Ishikawa (cell line): ENCODE measurements at regions not wholly inside any gene's neighbourhood (a gene's known extent, or its start where the extent isn't known, plus 50 kb on each side); places are given as distances from the start of the nearest gene placed in this dataset.

Source experiments
- CEBPB ChIP-seq: IDR thresholded peaks from 2 replicates; pipeline ENCODE4 v1.6.1; 2012
- CREB1 ChIP-seq: IDR thresholded peaks from 2 replicates; pipeline ENCODE4 v1.6.1; 2012; ENCODE audit warnings: low read depth
- EGR1 ChIP-seq: IDR thresholded peaks from 2 replicates; pipeline ENCODE4 v1.6.1; 2012
- EP300 ChIP-seq: IDR thresholded peaks from 2 replicates; pipeline ENCODE4 v1.6.1; 2012; ENCODE audit warnings: borderline replicate concordance
- FOXM1 ChIP-seq: IDR thresholded peaks from 2 replicates; pipeline ENCODE4 v1.6.1; 2012; ENCODE audit warnings: low read depth, borderline replicate concordance
- NFIC ChIP-seq: IDR thresholded peaks from 2 replicates; pipeline ENCODE4 v1.6.1; 2012
- RAD21 ChIP-seq: IDR thresholded peaks from 2 replicates; pipeline ENCODE4 v1.6.1; 2012; ENCODE audit warnings: low read depth
- TAF1 ChIP-seq: IDR thresholded peaks from 2 replicates; pipeline ENCODE4 v1.6.1; 2012; ENCODE audit warnings: low read depth, mild to moderate bottlenecking
- TCF12 ChIP-seq: IDR thresholded peaks from 2 replicates; pipeline ENCODE4 v1.6.1; 2012; ENCODE audit warnings: low read depth
- TEAD4 ChIP-seq: IDR thresholded peaks from 2 replicates; pipeline ENCODE4 v1.6.1; 2012
- YY1 ChIP-seq: IDR thresholded peaks from 2 replicates; pipeline ENCODE4 v1.6.1; 2012; ENCODE audit warnings: low read depth
- ZBTB7A ChIP-seq: IDR thresholded peaks from 2 replicates; pipeline ENCODE4 v1.6.1; 2012; ENCODE audit warnings: low read depth
- TF ChIP-seq, protein P1 (sequence below): IDR thresholded peaks from 2 replicates; pipeline ENCODE4 v1.6.1; 2012; ENCODE audit warnings: low read depth, mild to moderate bottlenecking
- TF ChIP-seq, protein P2 (sequence below): IDR thresholded peaks from 2 replicates; pipeline ENCODE4 v1.6.1; 2012
- TF ChIP-seq, protein P3 (sequence below): IDR thresholded peaks from 2 replicates; pipeline ENCODE4 v1.6.1; 2012

DNA sequence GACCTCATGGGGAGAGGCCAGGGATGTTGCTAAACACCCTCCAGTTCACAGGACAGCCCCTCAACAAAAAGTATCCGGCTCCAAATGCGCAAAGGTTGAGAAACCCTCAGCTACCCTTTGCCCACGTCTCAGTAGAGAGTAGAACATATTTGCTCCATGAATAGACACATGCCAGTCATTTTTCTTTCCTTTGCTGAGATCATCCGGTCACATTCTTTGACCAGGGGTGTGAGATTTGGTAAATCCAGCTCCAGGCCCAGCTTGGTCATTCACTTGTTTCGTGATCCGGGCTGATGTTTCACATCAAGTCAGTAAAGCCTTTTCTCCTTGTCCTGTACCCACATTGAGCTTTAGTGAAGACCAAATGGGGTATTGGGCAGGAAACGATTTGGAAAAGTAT, 83.6 kb upstream of the LHX5 start:
- no peak for TF ChIP-seq CREB1

DNA sequence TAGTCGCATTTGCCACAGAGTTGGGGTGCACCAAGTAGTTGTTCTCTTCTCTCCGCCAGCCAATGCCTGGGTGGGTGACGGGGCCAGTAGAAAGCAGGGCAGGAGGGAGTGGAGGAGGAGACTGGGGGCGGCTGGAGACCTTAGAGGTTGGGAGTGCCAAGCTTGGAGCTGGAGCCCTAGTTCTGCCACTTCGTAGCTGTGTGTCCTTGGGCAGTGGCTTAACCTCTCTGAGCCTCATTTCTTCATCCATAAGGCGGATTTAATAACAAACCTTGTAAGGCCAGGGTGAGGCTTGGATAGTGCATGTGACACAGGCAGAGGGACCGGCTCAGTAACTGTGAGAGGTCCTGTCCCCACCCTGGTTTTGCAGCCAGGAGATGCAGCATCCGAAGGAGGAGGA, 81.1 kb upstream of the LHX5 start:
- TF ChIP-seq ZBTB7A, result no peak
- TF ChIP-seq, protein P1, sequence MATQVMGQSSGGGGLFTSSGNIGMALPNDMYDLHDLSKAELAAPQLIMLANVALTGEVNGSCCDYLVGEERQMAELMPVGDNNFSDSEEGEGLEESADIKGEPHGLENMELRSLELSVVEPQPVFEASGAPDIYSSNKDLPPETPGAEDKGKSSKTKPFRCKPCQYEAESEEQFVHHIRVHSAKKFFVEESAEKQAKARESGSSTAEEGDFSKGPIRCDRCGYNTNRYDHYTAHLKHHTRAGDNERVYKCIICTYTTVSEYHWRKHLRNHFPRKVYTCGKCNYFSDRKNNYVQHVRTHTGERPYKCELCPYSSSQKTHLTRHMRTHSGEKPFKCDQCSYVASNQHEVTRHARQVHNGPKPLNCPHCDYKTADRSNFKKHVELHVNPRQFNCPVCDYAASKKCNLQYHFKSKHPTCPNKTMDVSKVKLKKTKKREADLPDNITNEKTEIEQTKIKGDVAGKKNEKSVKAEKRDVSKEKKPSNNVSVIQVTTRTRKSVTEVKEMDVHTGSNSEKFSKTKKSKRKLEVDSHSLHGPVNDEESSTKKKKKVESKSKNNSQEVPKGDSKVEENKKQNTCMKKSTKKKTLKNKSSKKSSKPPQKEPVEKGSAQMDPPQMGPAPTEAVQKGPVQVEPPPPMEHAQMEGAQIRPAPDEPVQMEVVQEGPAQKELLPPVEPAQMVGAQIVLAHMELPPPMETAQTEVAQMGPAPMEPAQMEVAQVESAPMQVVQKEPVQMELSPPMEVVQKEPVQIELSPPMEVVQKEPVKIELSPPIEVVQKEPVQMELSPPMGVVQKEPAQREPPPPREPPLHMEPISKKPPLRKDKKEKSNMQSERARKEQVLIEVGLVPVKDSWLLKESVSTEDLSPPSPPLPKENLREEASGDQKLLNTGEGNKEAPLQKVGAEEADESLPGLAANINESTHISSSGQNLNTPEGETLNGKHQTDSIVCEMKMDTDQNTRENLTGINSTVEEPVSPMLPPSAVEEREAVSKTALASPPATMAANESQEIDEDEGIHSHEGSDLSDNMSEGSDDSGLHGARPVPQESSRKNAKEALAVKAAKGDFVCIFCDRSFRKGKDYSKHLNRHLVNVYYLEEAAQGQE, result no peak
- no peak for TF ChIP-seq TEAD4
- no peak for TF ChIP-seq EP300
- TF ChIP-seq CREB1, result no peak
- no peak for TF ChIP-seq NFIC
- TF ChIP-seq TCF12, result no peak
- TF ChIP-seq EGR1, result no peak
- TF ChIP-seq CEBPB, result no peak
- no peak for TF ChIP-seq TAF1
- TF ChIP-seq, protein P2, sequence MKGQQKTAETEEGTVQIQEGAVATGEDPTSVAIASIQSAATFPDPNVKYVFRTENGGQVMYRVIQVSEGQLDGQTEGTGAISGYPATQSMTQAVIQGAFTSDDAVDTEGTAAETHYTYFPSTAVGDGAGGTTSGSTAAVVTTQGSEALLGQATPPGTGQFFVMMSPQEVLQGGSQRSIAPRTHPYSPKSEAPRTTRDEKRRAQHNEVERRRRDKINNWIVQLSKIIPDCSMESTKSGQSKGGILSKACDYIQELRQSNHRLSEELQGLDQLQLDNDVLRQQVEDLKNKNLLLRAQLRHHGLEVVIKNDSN, result no peak
- TF ChIP-seq RAD21, result no peak
- TF ChIP-seq, protein P3, sequence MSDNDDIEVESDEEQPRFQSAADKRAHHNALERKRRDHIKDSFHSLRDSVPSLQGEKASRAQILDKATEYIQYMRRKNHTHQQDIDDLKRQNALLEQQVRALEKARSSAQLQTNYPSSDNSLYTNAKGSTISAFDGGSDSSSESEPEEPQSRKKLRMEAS, result no peak
- TF ChIP-seq YY1, result no peak

DNA sequence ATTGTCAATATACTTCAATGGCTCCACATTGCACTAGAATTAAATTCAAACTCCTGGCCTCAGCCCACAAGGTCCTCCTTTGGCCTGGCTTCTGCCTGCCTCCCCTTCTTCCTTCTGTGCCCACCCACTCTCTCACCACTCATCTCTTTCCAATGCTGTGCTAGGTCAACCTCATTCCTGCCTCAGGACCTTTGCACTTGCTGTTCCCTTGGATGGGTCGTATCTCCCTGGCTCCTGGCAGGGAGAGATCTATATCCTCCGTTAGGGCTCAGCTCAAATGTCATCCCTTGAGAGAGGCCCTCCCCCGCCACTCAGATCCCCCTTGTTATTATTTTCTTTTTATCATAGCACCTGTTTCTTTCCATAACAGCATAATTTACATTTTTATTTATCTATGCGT, 79.9 kb upstream of the LHX5 start:
- no peak for TF ChIP-seq TEAD4

DNA sequence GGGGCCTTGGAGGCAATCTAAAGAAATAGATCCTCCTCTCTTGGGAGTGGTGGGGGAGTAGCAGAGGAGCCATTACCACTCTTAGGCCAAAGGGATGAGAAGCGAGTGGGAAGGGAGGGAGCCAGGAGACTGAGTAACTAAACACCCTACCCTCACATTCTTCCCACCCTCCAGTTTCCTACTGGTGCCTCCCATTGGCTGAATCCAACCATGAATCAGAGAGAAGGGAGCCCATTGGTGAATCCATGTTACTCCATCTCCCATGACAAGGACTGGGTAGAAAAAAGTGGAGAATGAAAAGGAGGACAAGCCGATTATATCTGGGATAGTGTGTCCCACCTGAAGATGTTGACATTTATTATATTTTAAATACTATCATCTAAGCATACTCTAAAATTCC, 76.8 kb upstream of the LHX5 start:
- TF ChIP-seq, protein P3, result no peak
- no peak for TF ChIP-seq CREB1
- TF ChIP-seq EGR1, result no peak
- TF ChIP-seq RAD21, result no peak
- no peak for TF ChIP-seq CEBPB
- TF ChIP-seq TCF12, result no peak
- TF ChIP-seq TEAD4, result no peak
- TF ChIP-seq ZBTB7A, result no peak
- TF ChIP-seq YY1, result no peak
- TF ChIP-seq NFIC, result no peak
- no peak for TF ChIP-seq EP300
- TF ChIP-seq TAF1, result no peak
- TF ChIP-seq FOXM1, result no peak
- TF ChIP-seq, protein P1, result no peak
- TF ChIP-seq, protein P2, result no peak

DNA sequence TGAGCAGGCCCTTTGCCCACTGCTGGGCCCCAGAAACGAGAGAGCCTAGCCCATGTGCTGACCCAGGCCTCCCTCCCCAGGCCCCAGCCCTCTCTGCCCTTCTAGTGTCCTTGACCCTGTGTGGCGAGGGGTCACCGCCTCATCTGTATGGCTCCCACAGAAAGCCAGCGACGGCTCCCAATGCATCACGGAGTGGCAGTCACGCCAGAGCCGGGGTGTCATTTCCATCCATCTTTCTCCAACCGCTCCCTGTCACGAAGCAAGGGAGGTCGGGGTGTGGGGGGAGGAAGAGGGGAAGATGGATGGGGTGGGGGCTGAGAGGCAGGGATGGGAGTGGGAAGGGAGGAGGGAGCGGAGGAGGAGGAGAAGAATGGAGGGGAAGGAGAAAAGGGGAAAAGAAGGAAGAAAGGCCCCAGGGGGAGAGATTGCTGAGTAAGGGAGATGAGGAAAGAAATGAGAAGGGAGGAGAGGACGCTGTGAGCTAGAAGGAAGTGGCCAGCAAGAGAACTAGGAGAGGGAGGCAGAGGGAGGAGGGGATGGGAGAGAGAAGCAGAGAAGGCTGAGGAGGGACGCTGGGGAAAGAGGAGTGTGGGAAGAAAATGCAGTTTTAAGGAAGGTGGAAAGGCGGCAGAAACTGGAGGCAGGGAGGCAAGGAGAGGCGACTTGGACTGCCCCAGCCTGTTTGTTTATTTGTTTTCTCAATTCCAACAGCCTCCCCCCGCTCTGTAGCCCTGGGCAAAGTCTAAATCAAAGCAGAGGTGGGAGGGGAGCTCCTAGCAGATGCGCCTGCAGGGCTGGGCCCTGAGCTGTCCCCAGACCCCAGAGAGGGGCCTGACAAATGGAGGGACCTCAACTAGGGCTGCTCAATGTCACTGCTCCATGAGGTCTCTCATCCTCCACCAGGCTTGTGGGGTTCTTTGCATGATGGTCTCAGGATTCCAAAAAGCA, 75.5 kb upstream of the LHX5 start:
- no peak for TF ChIP-seq YY1
- TF ChIP-seq EGR1, result no peak
- TF ChIP-seq TEAD4, result no peak
- no peak for TF ChIP-seq EP300
- TF ChIP-seq CREB1, result no peak
- TF ChIP-seq ZBTB7A, result no peak
- no peak for TF ChIP-seq TCF12
- TF ChIP-seq TAF1, result no peak
- no peak for TF ChIP-seq FOXM1

DNA sequence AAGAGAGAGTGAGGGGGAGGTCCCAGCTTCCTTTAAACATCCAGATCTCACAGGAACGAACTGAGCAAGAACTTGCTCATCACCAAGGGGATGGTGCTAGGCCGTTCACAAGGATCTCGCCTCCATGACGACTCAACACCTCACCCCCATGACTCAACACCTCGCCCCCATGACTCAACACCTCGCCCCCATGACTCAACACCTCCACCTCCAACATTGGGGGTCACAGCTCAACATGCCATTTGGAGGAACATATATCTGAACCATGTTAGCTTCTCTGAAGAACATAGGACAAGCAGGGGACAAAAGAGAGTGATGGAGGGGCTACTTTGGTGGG, 66.0 kb upstream of the LHX5 start:
- TF ChIP-seq TAF1 (no peak), TCF12 (no peak), NFIC (no peak), CEBPB (no peak), TEAD4 (no peak)
